ENCODE measurements at regions not wholly inside any gene's neighbourhood (a gene's known extent, or its start where the extent isn't known, plus 50 kb on each side); places are given as distances from the start of the nearest gene placed in this dataset.

- no peak overlapping the region for H3K27ac ChIP-seq
- DNase-seq (ENCODE audit: low spot score) (no peak), ATAC-seq (ENCODE audit: insufficient number of reproducible peaks, low FRiP score, low read depth) (no peak)
- no peaks in the 10 kb centered on the region for H3K36me3 ChIP-seq
- no peaks in the 10 kb centered on the region for H3K4me1 ChIP-seq (ENCODE audit: control insufficient read depth in 1 of 2, low read depth in 2 of 2)
- no peak for TF ChIP-seq CTCF (IDR thresholded peaks at IDR 0.05)
- no peak overlapping the region for H3K4me3 ChIP-seq
- H3K27me3 ChIP-seq (replicated peaks; ENCODE audit: insufficient read depth): no peaks in the 10 kb centered on the region
- no peaks in the 10 kb centered on the region for H3K9me3 ChIP-seq
Observed at GRCh38 chr16:9429646-9430330, 338.3 kb downstream of the HAPSTR1 start.

GRCh38 chr16:9434659-9435058 lies 343.2 kb downstream of the HAPSTR1 start:
- ATAC-seq (ENCODE audit: insufficient number of reproducible peaks, low FRiP score, low read depth) (no peak), DNase-seq (ENCODE audit: low spot score) (no peak)
- TF ChIP-seq CTCF (IDR thresholded peaks at IDR 0.05): no peak
- Histone ChIP-seq H3K4me1 (ENCODE audit: control insufficient read depth in 1 of 2, low read depth in 2 of 2) (no peaks in the 10 kb centered on the region), H3K27me3 (replicated peaks; ENCODE audit: insufficient read depth) (no peaks in the 10 kb centered on the region), H3K4me3 (no peak overlapping the region), H3K9me3 (no peaks in the 10 kb centered on the region), H3K27ac (no peak overlapping the region), H3K36me3 (no peaks in the 10 kb centered on the region)

GRCh38 chr16:9436175-9436574 lies 344.7 kb downstream of the HAPSTR1 start:
- H3K36me3 ChIP-seq: no peaks in the 10 kb centered on the region
- ATAC-seq (ENCODE audit: insufficient number of reproducible peaks, low FRiP score, low read depth) (no peak), DNase-seq (ENCODE audit: low spot score) (no peak)
- H3K4me3 ChIP-seq: no peak overlapping the region
- no peaks in the 10 kb centered on the region for H3K27me3 ChIP-seq (replicated peaks; ENCODE audit: insufficient read depth)
- no peak overlapping the region for H3K27ac ChIP-seq
- no peaks in the 10 kb centered on the region for H3K4me1 ChIP-seq (ENCODE audit: control insufficient read depth in 1 of 2, low read depth in 2 of 2)
- H3K9me3 ChIP-seq: no peaks in the 10 kb centered on the region
- no peak for TF ChIP-seq CTCF (IDR thresholded peaks at IDR 0.05)

GRCh38 chr16:9437115-9437514 lies 345.7 kb downstream of the HAPSTR1 start:
- no peak overlapping the region for H3K4me3 ChIP-seq
- H3K4me1 ChIP-seq (ENCODE audit: control insufficient read depth in 1 of 2, low read depth in 2 of 2): no peaks in the 10 kb centered on the region
- no peak overlapping the region for H3K27ac ChIP-seq
- H3K27me3 ChIP-seq (replicated peaks; ENCODE audit: insufficient read depth): no peaks in the 10 kb centered on the region
- no peaks in the 10 kb centered on the region for H3K9me3 ChIP-seq
- no peaks in the 10 kb centered on the region for H3K36me3 ChIP-seq
- ATAC-seq (ENCODE audit: insufficient number of reproducible peaks, low FRiP score, low read depth) (no peak), DNase-seq (ENCODE audit: low spot score) (no peak)
- no peak for TF ChIP-seq CTCF (IDR thresholded peaks at IDR 0.05)

GRCh38 chr16:9438991-9439390 lies 347.5 kb downstream of the HAPSTR1 start:
- no peak for ATAC-seq (ENCODE audit: insufficient number of reproducible peaks, low FRiP score, low read depth)
- no peaks in the 10 kb centered on the region for H3K9me3 ChIP-seq
- H3K4me3 ChIP-seq: no peak overlapping the region
- DNase-seq (ENCODE audit: low spot score): no peak
- H3K36me3 ChIP-seq: no peaks in the 10 kb centered on the region
- H3K27me3 ChIP-seq (replicated peaks; ENCODE audit: insufficient read depth): no peaks in the 10 kb centered on the region
- H3K4me1 ChIP-seq (ENCODE audit: control insufficient read depth in 1 of 2, low read depth in 2 of 2): no peaks in the 10 kb centered on the region
- no peak for TF ChIP-seq CTCF (IDR thresholded peaks at IDR 0.05)
- H3K27ac ChIP-seq: no peak overlapping the region
